ENCODE measurements at regions not wholly inside any gene's neighbourhood (a gene's known extent, or its start where the extent isn't known, plus 50 kb on each side); places are given as distances from the start of the nearest gene placed in this dataset.

- in situ Hi-C loops (cut with MboI; ENCODE audit: low pct_unique_long_range_greater_than_20kb, low sequenced_read_pairs) = no loop called here
- DNase-seq = no peak
Measured at GRCh38 chr2:220995581-220995980, 576.5 kb downstream of the EPHA4 start.

DNA sequence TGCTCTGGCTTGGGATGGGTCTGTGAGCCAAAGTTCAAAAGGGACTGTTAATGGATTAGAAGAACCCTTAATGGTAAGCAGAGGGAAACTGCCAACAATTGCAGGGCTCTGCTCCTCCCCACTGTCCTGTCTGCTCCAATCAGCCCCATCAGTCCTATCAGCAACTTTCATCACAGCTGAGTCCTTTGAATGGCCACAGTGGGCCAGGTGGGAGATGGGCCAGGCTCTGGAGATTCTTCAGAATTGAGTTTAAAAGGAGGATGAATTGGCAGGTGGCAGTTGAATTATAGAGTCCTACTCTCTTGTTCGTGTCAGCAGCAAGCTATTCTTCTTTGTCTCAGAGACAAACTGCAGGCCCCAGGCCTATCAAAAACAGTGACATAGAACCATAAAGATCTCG, 573.9 kb downstream of the EPHA4 start:
- DNase-seq = no peak
- in situ Hi-C loops (cut with MboI; ENCODE audit: low pct_unique_long_range_greater_than_20kb, low sequenced_read_pairs) = no loop called here

- in situ Hi-C loops (cut with MboI; ENCODE audit: low pct_unique_long_range_greater_than_20kb, low sequenced_read_pairs) = no loop called here
- DNase-seq = no peak
Measured at GRCh38 chr2:220999356-220999755, 572.7 kb downstream of the EPHA4 start.

DNA sequence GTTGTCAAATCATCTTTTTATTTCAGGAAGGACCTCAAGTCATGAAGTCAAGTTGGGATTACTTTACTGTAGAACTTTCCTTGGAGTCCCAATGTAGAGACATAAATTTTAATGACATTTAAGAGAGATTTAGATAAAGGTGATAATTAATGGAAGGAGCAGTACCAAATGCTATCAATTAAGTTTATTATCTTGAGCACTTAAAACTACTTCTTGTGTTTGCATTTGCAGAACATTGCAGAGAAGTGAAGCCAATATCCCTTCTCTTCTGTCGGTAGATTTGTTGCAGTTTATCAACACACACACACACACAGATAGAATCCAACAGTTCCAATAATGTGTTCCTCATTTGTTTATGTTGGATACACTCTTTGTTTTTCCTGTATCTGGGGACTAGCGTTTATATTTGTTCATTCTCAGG, 570.7 kb downstream of the EPHA4 start:
- no peak for DNase-seq
- in situ Hi-C loops (cut with MboI; ENCODE audit: low pct_unique_long_range_greater_than_20kb, low sequenced_read_pairs) = no loop called here

DNA sequence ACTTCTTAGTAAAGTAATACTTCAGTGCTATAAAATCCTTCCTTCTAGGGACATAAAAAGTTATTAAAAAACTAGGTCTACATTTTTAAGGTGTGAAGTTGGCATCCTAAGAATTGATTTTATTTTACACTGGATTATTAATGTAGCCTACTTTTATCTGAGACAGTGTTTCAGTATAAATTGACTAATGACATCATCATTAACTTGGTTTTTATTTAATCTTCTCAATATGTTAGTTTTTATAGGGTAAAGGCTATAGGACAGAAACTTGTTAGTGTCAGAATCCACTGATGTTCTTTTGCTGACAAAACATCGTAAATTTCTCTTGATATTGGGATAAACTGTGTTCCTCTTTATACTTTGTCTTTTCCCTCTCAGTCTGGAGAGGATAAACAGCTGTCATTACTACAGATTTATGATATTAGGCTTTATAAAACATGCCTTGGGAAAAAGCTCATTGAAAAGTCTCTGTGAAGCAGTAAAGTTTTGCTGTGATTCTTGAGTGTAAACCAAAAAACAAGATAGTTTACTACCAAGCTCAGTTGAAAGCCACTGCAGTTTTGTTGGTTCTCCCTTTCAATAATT, 569.9 kb downstream of the EPHA4 start:
- no peak for DNase-seq
- in situ Hi-C loops (cut with MboI; ENCODE audit: low pct_unique_long_range_greater_than_20kb, low sequenced_read_pairs) = no loop called here

- in situ Hi-C loops (cut with MboI; ENCODE audit: low pct_unique_long_range_greater_than_20kb, low sequenced_read_pairs) = no loop called here
- DNase-seq = no peak
Measured at GRCh38 chr2:221005338-221005737, 566.8 kb downstream of the EPHA4 start.

DNA sequence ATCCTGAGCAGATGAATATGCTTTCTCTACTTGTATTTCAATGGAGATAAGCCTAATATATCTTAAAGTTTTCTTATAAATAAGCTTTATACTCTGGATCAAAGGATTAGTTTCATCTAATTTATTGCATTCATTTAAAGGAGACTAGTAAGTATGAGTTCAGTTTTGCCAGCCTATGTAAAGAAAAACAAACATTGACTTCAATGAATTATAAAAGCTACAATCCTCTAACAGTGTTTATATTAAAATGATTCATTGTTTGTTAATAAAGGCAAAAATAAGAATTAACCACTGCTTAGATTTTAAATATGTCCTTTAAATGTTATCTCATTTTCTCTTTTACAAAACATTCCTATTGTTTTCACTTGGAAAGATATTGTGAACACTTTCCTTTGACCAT, 566.0 kb downstream of the EPHA4 start:
- no peak for DNase-seq
- in situ Hi-C loops (cut with MboI; ENCODE audit: low pct_unique_long_range_greater_than_20kb, low sequenced_read_pairs) = no loop called here

- in situ Hi-C loops (cut with MboI; ENCODE audit: low pct_unique_long_range_greater_than_20kb, low sequenced_read_pairs) = no loop called here
Measured at GRCh38 chr2:221016551-221016950, 555.6 kb downstream of the EPHA4 start.

GRCh38 chr2:221018262-221018661, 553.8 kb downstream of the EPHA4 start:
- DNase-seq = no peak
- in situ Hi-C loops (cut with MboI; ENCODE audit: low pct_unique_long_range_greater_than_20kb, low sequenced_read_pairs) = no loop called here

More at GRCh38 chr2:221016551-221016950, 555.6 kb downstream of the EPHA4 start:
- no peak for DNase-seq

- DNase-seq = no peak
- in situ Hi-C loops (cut with MboI; ENCODE audit: low pct_unique_long_range_greater_than_20kb, low sequenced_read_pairs) = no loop called here
Measured at GRCh38 chr2:221019668-221020067, 552.4 kb downstream of the EPHA4 start.

DNA sequence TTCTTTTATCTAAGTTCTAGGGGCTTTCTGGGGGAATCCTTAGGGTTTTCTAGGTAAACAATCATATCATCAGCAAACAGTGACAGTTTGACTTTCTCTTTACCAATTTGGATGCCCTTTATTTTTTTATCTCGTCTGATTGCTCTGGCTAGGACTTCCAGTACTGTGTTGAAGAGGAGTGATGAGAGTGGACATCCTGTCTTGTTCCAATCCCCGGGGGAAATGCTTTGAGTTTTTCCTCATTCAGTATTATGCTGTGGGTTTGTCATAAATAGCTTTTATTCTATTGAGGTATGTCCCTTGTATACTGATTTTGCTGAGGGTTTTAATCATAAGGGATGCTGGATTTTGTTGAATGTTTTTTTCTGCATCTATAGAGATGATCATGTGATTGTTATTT, 549.5 kb downstream of the EPHA4 start:
- no peak for DNase-seq
- in situ Hi-C loops (cut with MboI; ENCODE audit: low pct_unique_long_range_greater_than_20kb, low sequenced_read_pairs) = no loop called here

DNA sequence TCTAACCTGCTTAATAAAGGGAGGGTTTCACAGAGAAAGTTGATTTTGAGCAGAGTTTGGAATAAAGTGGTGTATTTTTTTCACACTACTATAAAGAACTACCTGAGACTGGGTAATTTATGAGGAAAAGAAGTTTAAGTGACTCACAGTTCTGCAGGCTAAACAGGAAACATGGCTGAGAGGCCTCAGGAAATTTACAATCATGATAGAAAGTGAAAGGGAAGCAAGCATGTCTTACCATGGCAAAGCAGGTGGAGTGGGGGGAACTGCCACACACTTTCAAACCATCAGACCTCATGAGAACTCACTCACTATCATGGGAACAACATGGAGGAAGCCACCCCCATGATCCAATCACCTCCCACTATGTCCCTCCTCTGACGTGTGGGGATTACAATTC, 546.7 kb downstream of the EPHA4 start:
- in situ Hi-C loops (cut with MboI; ENCODE audit: low pct_unique_long_range_greater_than_20kb, low sequenced_read_pairs) = no loop called here
- no peak for DNase-seq

DNA sequence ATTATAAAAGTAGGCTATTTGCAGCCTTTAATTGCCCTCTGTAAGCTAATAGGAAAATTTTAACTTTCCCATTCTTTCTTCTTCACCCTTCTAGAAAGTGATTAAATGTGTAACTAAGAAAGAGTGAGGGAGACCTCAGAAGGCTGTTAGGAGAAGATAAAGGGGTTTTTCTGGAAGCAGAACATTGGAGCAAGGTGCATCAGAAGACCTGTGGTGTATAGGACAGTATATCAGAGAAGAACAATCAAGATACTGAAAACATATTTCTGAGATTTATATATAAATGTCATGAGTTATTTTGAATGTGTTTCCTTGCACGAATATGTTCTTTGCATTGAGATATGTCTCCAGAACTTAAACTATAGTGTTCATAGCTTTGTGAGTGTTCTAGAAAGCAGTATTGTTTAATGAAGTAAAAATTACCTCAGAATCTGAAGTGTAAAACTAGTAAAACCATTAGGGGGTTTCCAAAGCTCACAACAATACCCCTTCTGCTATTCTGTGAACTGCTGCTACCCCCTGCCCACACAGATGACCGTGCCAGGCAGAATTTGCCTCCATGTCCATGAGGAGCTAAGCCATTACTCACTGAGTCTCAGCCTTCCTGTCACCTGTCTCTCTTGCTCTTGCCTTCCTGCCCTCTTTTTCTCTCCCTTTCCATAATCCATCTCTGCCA, 537.9 kb downstream of the EPHA4 start:
- in situ Hi-C loops (cut with MboI; ENCODE audit: low pct_unique_long_range_greater_than_20kb, low sequenced_read_pairs) = no loop called here
- DNase-seq = no peak

GRCh38 chr2:221034973-221035372, 537.1 kb downstream of the EPHA4 start:
- DNase-seq = no peak

GRCh38 chr2:221042926-221043325, 529.2 kb downstream of the EPHA4 start:
- no peak for DNase-seq
- in situ Hi-C loops (cut with MboI; ENCODE audit: low pct_unique_long_range_greater_than_20kb, low sequenced_read_pairs) = no loop called here

More at GRCh38 chr2:221034973-221035372, 537.1 kb downstream of the EPHA4 start:
- in situ Hi-C loops (cut with MboI; ENCODE audit: low pct_unique_long_range_greater_than_20kb, low sequenced_read_pairs) = no loop called here

GRCh38 chr2:221044781-221045180, 527.3 kb downstream of the EPHA4 start:
- no peak for DNase-seq
- in situ Hi-C loops (cut with MboI; ENCODE audit: low pct_unique_long_range_greater_than_20kb, low sequenced_read_pairs) = no loop called here

DNA sequence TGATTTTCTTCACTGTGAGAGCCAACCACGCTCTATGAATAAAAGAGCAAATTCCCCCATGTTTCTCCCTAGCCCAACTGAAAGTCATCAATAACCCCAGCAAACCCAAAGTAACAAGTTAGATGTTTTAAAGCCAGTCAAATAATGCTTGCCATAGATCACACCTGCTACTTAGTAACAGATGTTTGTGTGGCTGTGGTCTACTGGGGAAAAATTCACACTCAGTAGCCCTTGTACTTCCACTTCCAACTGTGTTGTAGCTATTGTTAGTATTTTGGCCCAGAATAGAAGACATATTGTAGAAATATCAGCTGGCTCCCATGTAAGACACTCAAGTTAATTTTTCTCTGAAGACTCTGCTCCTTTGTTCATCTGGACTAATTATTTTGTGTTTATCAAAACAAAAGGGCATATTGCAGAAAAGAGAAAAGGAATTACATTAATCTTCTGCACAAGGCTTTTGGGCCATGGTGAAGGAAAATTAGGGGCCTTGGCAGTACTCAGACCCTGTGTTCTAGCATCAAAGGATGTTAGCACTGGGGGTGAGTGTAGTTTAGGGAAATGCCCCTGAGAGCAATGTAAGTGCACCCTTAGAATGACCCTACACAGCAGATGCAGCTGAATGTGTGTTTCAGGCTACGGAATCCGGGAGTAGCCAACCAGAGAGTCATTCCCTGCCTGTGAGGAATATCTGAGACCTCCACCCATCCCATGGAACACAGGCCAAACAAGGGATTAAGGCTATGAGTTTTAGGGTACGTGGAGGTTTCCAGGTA, 521.9 kb downstream of the EPHA4 start:
- in situ Hi-C loops (cut with MboI; ENCODE audit: low pct_unique_long_range_greater_than_20kb, low sequenced_read_pairs) = no loop called here
- no peak for DNase-seq

DNA sequence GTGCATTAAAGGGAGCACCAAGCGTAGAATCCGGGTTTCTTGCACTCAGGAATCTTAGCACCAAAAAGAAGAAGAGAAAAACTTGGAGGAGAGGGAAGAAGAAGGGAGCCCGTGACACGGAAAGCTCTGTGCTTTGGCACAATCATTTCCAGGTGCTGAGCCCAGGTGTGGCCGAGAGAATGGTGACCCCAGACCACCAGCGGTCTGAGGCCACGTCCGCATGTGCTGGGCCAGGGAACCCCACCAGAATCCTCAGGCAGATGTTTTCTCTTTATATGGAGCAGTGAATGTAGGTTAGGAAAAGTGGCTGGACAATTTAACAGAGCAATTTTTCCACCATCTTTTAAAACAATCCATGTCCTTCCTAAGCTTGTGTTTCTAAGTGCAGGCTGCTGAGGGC, 520.9 kb downstream of the EPHA4 start:
- in situ Hi-C loops (cut with MboI; ENCODE audit: low pct_unique_long_range_greater_than_20kb, low sequenced_read_pairs) = no loop called here
- no peak for DNase-seq

DNA sequence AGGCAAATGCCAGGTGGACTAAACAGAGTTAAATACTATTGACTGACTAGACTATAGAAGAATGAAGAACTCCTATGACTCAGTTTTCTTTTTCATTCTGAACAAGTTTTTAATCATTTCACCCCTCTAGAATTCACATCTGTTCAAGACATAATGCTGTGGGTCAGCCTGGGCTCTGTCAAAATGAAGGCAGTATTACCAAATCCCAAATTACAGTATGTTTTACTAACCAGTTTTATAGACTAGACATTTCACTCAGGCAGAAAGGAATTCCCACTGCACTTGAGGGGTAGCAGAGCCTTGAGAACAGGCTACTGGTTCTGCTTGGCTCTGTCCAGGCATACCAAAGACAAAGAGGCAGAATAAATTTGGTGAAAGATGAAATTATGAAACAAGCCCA, 511.7 kb downstream of the EPHA4 start:
- DNase-seq = no peak
- in situ Hi-C loops (cut with MboI; ENCODE audit: low pct_unique_long_range_greater_than_20kb, low sequenced_read_pairs) = no loop called here

DNA sequence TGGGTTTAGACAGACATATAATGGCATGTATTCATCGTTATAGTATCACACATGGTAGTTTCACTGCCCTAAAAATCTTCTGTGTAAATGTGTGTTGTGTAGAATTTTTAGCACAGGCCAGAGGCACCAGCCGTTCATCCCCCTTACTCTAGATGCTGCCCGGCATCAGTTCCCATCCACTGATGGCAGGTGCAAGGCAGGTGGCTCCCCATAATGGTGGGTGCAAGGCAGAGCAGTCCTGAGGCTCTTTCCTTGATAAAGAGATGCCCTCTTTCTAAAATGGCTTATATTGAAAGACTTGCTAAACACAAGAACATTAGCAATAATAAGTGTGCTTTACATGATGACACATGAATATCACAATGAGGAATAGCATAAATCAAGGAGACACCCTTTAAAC, 508.5 kb downstream of the EPHA4 start:
- no peak for DNase-seq
- in situ Hi-C loops (cut with MboI; ENCODE audit: low pct_unique_long_range_greater_than_20kb, low sequenced_read_pairs) = no loop called here
